ENCODE measurements at regions not wholly inside any gene's neighbourhood (a gene's known extent, or its start where the extent isn't known, plus 50 kb on each side); places are given as distances from the start of the nearest gene placed in this dataset.

DNA sequence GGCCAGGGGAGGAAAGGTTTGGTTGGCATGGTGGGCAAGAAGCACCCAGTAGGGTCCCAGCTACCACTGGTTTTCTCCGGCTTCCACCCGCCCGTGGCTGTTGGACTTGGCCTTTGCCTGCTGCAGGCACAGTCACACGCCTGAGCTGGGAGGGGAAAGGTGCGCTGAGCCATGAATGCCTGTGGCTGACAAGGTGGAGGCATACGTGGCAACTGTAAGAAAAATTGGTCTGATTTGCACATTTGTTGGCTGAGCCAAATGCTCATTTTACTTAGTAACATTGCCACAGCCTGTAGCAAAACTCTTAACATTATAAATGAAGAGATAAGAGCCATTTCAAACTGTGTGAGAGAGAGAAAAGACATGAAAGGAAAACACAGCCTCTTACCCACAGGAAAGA, 191.6 kb downstream of the PTPRC start:
- TF ChIP-seq, protein P1, sequence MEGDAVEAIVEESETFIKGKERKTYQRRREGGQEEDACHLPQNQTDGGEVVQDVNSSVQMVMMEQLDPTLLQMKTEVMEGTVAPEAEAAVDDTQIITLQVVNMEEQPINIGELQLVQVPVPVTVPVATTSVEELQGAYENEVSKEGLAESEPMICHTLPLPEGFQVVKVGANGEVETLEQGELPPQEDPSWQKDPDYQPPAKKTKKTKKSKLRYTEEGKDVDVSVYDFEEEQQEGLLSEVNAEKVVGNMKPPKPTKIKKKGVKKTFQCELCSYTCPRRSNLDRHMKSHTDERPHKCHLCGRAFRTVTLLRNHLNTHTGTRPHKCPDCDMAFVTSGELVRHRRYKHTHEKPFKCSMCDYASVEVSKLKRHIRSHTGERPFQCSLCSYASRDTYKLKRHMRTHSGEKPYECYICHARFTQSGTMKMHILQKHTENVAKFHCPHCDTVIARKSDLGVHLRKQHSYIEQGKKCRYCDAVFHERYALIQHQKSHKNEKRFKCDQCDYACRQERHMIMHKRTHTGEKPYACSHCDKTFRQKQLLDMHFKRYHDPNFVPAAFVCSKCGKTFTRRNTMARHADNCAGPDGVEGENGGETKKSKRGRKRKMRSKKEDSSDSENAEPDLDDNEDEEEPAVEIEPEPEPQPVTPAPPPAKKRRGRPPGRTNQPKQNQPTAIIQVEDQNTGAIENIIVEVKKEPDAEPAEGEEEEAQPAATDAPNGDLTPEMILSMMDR (conservative IDR thresholded peaks at IDR 0.05; ENCODE audit: low read depth, low read length) = no peak
- no peak for TF ChIP-seq EZH2 (IDR thresholded peaks at IDR 0.05; ENCODE audit: borderline replicate concordance, low read depth, low read length, poor library complexity, severe bottlenecking)

Measured in A673 (cell line).